GM12892 (cell line): ENCODE measurements at regions not wholly inside any gene's neighbourhood (a gene's known extent, or its start where the extent isn't known, plus 50 kb on each side); places are given as distances from the start of the nearest gene placed in this dataset.

Source experiments
- DNase-seq: peaks from one replicate; pipeline ENCODE4 v3.0.0; 2011; ENCODE audit not compliant: insufficient read length
- FAIRE-seq: peaks from 2 replicates; lab custom pipeline; 2011; peaks lifted over from hg19 to GRCh38; lab: Jason Lieb, UNC
- POLR2A ChIP-seq: IDR thresholded peaks from 2 replicates; pipeline ENCODE4 v1.6.1; 2011; ENCODE audit warnings: low read depth, low read length, control low read depth
- POLR2AphosphoS5 ChIP-seq: IDR thresholded peaks from 2 replicates; pipeline ENCODE4 v1.6.1; 2011; ENCODE audit warnings: low read depth, low read length, control low read depth
- TAF1 ChIP-seq: IDR thresholded peaks from 2 replicates; pipeline ENCODE4 v1.6.1; 2011; ENCODE audit warnings: low read depth, mild to moderate bottlenecking, control low read depth, low read length, borderline replicate concordance

GRCh38 chr11:116276051-116277044, 496.4 kb downstream of the BUD13 start:
- TF ChIP-seq POLR2AphosphoS5: no peak
- FAIRE-seq (peak; percentile 98), DNase-seq (peak; percentile 71)

GRCh38 chr11:116275635-116276034, 497.2 kb downstream of the BUD13 start:
- FAIRE-seq (no peak), DNase-seq (no peak)
- no peak for TF ChIP-seq POLR2AphosphoS5
- TF ChIP-seq TAF1: no peak
- no peak for TF ChIP-seq POLR2A

- DNase-seq (no peak), FAIRE-seq (no peak)
- TF ChIP-seq POLR2AphosphoS5 (no peak), POLR2A (no peak), TAF1 (no peak)
Measured at GRCh38 chr11:116274521-116274920, 498.3 kb downstream of the BUD13 start.

- no peak for DNase-seq
- FAIRE-seq: no peak
Measured at GRCh38 chr11:116272181-116272789, 500.5 kb downstream of the BUD13 start.

GRCh38 chr11:116271479-116271878, 501.3 kb downstream of the BUD13 start:
- FAIRE-seq: no peak
- no peak for DNase-seq
- TF ChIP-seq POLR2AphosphoS5: no peak
- TF ChIP-seq TAF1: no peak
- TF ChIP-seq POLR2A: no peak

More at GRCh38 chr11:116272181-116272789, 500.5 kb downstream of the BUD13 start:
- no peak for TF ChIP-seq TAF1
- TF ChIP-seq POLR2AphosphoS5: no peak
- TF ChIP-seq POLR2A: no peak

GRCh38 chr11:116267146-116267545, 505.6 kb downstream of the BUD13 start:
- TF ChIP-seq POLR2A (no peak), POLR2AphosphoS5 (no peak), TAF1 (no peak)
- no peak for DNase-seq
- FAIRE-seq: no peak

- TF ChIP-seq TAF1 (no peak), POLR2AphosphoS5 (no peak), POLR2A (no peak)
- no peak for DNase-seq
- no peak for FAIRE-seq
Measured at GRCh38 chr11:116263770-116264169, 509.0 kb downstream of the BUD13 start.

- no peak for FAIRE-seq
- no peak for DNase-seq
- TF ChIP-seq TAF1 (no peak), POLR2A (no peak), POLR2AphosphoS5 (no peak)
Measured at GRCh38 chr11:116263019-116263418, 509.8 kb downstream of the BUD13 start.

GRCh38 chr11:116262370-116262769, 510.4 kb downstream of the BUD13 start:
- TF ChIP-seq POLR2AphosphoS5 (no peak), TAF1 (no peak), POLR2A (no peak)
- FAIRE-seq (no peak), DNase-seq (no peak)

- TF ChIP-seq TAF1 (no peak), POLR2A (no peak)
- FAIRE-seq (no peak), DNase-seq (no peak)
Measured at GRCh38 chr11:116261606-116262005, 511.2 kb downstream of the BUD13 start.

- FAIRE-seq (no peak), DNase-seq (no peak)
- no peak for TF ChIP-seq POLR2AphosphoS5
- TF ChIP-seq POLR2A: no peak
- TF ChIP-seq TAF1: no peak
Measured at GRCh38 chr11:116258821-116259220, 514.0 kb downstream of the BUD13 start.

- TF ChIP-seq POLR2AphosphoS5: no peak
- no peak for TF ChIP-seq POLR2A
- no peak for TF ChIP-seq TAF1
- DNase-seq (no peak), FAIRE-seq (no peak)
Measured at GRCh38 chr11:116257883-116258282, 514.9 kb downstream of the BUD13 start.
